ENCODE measurements at regions not wholly inside any gene's neighbourhood (a gene's known extent, or its start where the extent isn't known, plus 50 kb on each side); places are given as distances from the start of the nearest gene placed in this dataset.

- no peaks in the 10 kb centered on the region for H3K79me2 ChIP-seq (ENCODE audit: control insufficient read depth in 1 of 2, insufficient read depth in 2 of 2, low read length in 2 of 2)
- no peak overlapping the region for H3K4me3 ChIP-seq (ENCODE audit: extremely low read depth in 1 of 4, insufficient read depth in 2 of 4, low read depth in 3 of 4, low read length in 4 of 4)
- no peak overlapping the region for H2BK15ac ChIP-seq (ENCODE audit: low read length)
- no peak overlapping the region for H2BK12ac ChIP-seq (ENCODE audit: low read depth, low read length)
- ChIA-PET POLR2A (ENCODE audit: partially characterized antibody) (no interaction called here), CTCF (ENCODE audit: partially characterized antibody) (interaction anchor here (0.7 kb wide), 1 partner anchor 1457 kb away, joined by 3 read pairs; no protein-coding TSS in a partner anchor)
- H3K4me2 ChIP-seq (ENCODE audit: insufficient read depth in 1 of 2, low read depth in 2 of 2, low read length in 2 of 2): no peak overlapping the region
- no peak for DNase-seq (ENCODE audit: low read depth in 1 of 2, low spot score in 2 of 2)
- no peaks in the 10 kb centered on the region for H3K9me3 ChIP-seq (ENCODE audit: insufficient read depth in 2 of 2, low read depth in 1 of 2, low read length in 1 of 2)
- H2BK5ac ChIP-seq (ENCODE audit: low read depth, low read length): no peak overlapping the region
- H4K5ac ChIP-seq (ENCODE audit: insufficient read length, low read depth, low read length): no peak overlapping the region
- H3K23ac ChIP-seq (ENCODE audit: insufficient read length): no peak overlapping the region
- TF ChIP-seq EP300 (IDR thresholded peaks at IDR 0.05; ENCODE audit: borderline replicate concordance in 1 of 2, low read depth in 2 of 2, low read length in 2 of 2) (no peak), KDM5A (IDR thresholded peaks at IDR 0.05; ENCODE audit: low read length) (no peak), SUZ12 (IDR thresholded peaks at IDR 0.05; ENCODE audit: low read length) (no peak), BRCA1 (IDR thresholded peaks at IDR 0.05; ENCODE audit: low read depth, low read length) (no peak), BACH1 (IDR thresholded peaks at IDR 0.05; ENCODE audit: low read length) (no peak)
- no peak overlapping the region for H2BK20ac ChIP-seq (ENCODE audit: low read length)
- H3K4me1 ChIP-seq (replicated peaks in 1 of 4; ENCODE audit: control insufficient read depth in 3 of 4, insufficient read depth in 4 of 4, low read length in 3 of 4): no peaks in the 10 kb centered on the region
- no peak overlapping the region for H4K91ac ChIP-seq (replicated peaks; ENCODE audit: insufficient read length, low read length)
- H2AK5ac ChIP-seq (ENCODE audit: low read depth, low read length): no peak overlapping the region
- H3K36me3 ChIP-seq (ENCODE audit: control insufficient read depth in 2 of 4, insufficient read depth in 4 of 4, low read length in 3 of 4): no peaks in the 10 kb centered on the region
- H4K20me1 ChIP-seq (replicated peaks in 1 of 2; ENCODE audit: control insufficient read depth in 1 of 2, insufficient read depth in 2 of 2, low read length in 2 of 2): no peaks in the 10 kb centered on the region
- no peak overlapping the region for H2BK120ac ChIP-seq (replicated peaks; ENCODE audit: low read depth, low read length)
- H3K56ac ChIP-seq (replicated peaks; ENCODE audit: insufficient read length, low read depth, low read length): no peak overlapping the region
- no peak for FAIRE-seq
- H3K14ac ChIP-seq (ENCODE audit: insufficient read length): no peak overlapping the region
- no peak overlapping the region for H2AFZ ChIP-seq (ENCODE audit: low read length)
- H3K27me3 ChIP-seq (replicated peaks in 1 of 4; ENCODE audit: control insufficient read depth in 3 of 4, extremely low read depth in 1 of 4, insufficient read depth in 3 of 4, low read length in 3 of 4): no peaks in the 10 kb centered on the region
- no peak overlapping the region for H3K9ac ChIP-seq (replicated peaks in 1 of 4; ENCODE audit: extremely low read depth in 1 of 4, low read depth in 3 of 4, low read length in 3 of 4)
- H3K4ac ChIP-seq (replicated peaks; ENCODE audit: insufficient read length, low read depth, low read length): no peak overlapping the region
- no peak overlapping the region for H4K8ac ChIP-seq (ENCODE audit: extremely low read depth, insufficient read depth, low read length)
- no peaks in the 10 kb centered on the region for H3K23me2 ChIP-seq (ENCODE audit: low read depth, low read length)
- no peak overlapping the region for H3K27ac ChIP-seq (ENCODE audit: low read depth, low read length)
- H3K18ac ChIP-seq (ENCODE audit: extremely low read depth, low read length): no peak overlapping the region
- no peaks in the 10 kb centered on the region for H3K79me1 ChIP-seq (ENCODE audit: low read depth, low read length)
These were observed 51.4 kb upstream of the KIAA1217 start for GRCh38 chr10:24157567-24157966.
